PC-3 (cell line): ENCODE measurements at regions not wholly inside any gene's neighbourhood (a gene's known extent, or its start where the extent isn't known, plus 50 kb on each side); places are given as distances from the start of the nearest gene placed in this dataset.
"Not testable (repeated sequence)": the region's sequence is repeated elsewhere in the genome, so short reads cannot be mapped to it uniquely, and the experiment has no call there.

Experiments used
- ATAC-seq: fragments of 200-7000 bp; cut with Tn5 transposase; 2 replicates; pipeline ENCODE4 v1.9.1; 2020; ENCODE audit warnings: mild to moderate bottlenecking, moderate library complexity
- BruUV-seq: library from RNA; stranded (reverse); fragments of 400-500 nt; replicated peaks from 2 replicates; lab custom pipeline; 2021; lab: Mats Ljungman, UMichigan
- CTCF ChIA-PET: fragments of 300-600 bp; sonication (Branson Sonifier 250); formaldehyde crosslinking; loops from one replicate; lab custom pipeline; 2022; ENCODE audit warnings: antibody characterized with exemption; lab: Charles Lee
- POLR2A ChIA-PET: fragments of 300-600 bp; sonication (Branson Sonifier 250); formaldehyde crosslinking; loops from one replicate; lab custom pipeline; 2022; ENCODE audit warnings: antibody characterized with exemption; ENCODE audit not compliant: unreplicated experiment; lab: Charles Lee
- DNase-seq: peaks from one replicate; pipeline ENCODE4 v3.0.0-alpha.2; 2015
- H2AFZ ChIP-seq: fragments of 300-600 bp; sonication (generic); 2 replicates; pipeline ENCODE4 v1.6.0; 2016; ENCODE audit warnings: antibody characterized with exemption, low read length
- H3F3A ChIP-seq: fragments of 300-600 bp; sonication (generic); one replicate; pipeline ENCODE4 v1.6.0; 2017; ENCODE audit warnings: antibody characterized with exemption, low read length, control low read depth, mild to moderate bottlenecking; ENCODE audit not compliant: unreplicated experiment
- H3K27ac ChIP-seq: fragments of 300-600 bp; sonication (generic); 2 replicates; pipeline ENCODE4 v1.5.1; 2016; ENCODE audit warnings: mild to moderate bottlenecking, low read length
- H3K27me3 ChIP-seq: fragments of 300-600 bp; sonication (generic); 2 replicates; pipeline ENCODE4 v1.6.1; 2016; ENCODE audit warnings: low read length, mixed read lengths
- H3K36me3 ChIP-seq: fragments of 300-600 bp; sonication (generic); 2 replicates; pipeline ENCODE4 v1.6.1; 2016; ENCODE audit warnings: low read depth, mixed run types, low read length, mixed read lengths
- H3K4me1 ChIP-seq: fragments of 300-600 bp; sonication (generic); 2 replicates; pipeline ENCODE4 v1.5.1; 2016; ENCODE audit warnings: low read length; ENCODE audit not compliant: insufficient read depth
- H3K4me2 ChIP-seq: fragments of 300-600 bp; sonication (generic); 2 replicates; pipeline ENCODE4 v1.6.0; 2016; ENCODE audit warnings: low read length
- H3K4me3 ChIP-seq: fragments of 300-600 bp; sonication (generic); 2 replicates; pipeline ENCODE4 v1.5.1; 2016; ENCODE audit warnings: mild to moderate bottlenecking, low read length, mixed read lengths
- H3K79me2 ChIP-seq: fragments of 300-600 bp; sonication (generic); 2 replicates; pipeline ENCODE4 v1.6.1; 2017; ENCODE audit warnings: low read length, mixed read lengths
- H3K9ac ChIP-seq: fragments of 300-600 bp; sonication (generic); 2 replicates; pipeline ENCODE4 v1.6.0; 2016; ENCODE audit warnings: mild to moderate bottlenecking, low read length
- H3K9me2 ChIP-seq: fragments of 300-600 bp; sonication (generic); replicated peaks from 2 replicates; pipeline ENCODE4 v1.6.1; 2016; ENCODE audit warnings: mixed run types, low read length, mixed read lengths
- H3K9me3 ChIP-seq: fragments of 300-600 bp; sonication (generic); 2 replicates; pipeline ENCODE4 v1.6.1; 2016; ENCODE audit warnings: low read length, mixed read lengths
- H4K20me1 ChIP-seq: fragments of 300-600 bp; sonication (generic); 2 replicates; pipeline ENCODE4 v1.6.1; 2016; ENCODE audit warnings: low read length, mixed read lengths
- intact Hi-C: fragments of 100-400 bp; cut with micrococcal nuclease; formaldehyde crosslinking; loops from 2 replicates; pipeline ENCODE4 v1.9.0; 2023
- TF ChIP-seq, protein P1 (sequence below): fragments of 300-600 bp; sonication (generic); conservative IDR thresholded peaks from 2 replicates; pipeline ENCODE4 v1.5.1; 2017; ENCODE audit warnings: antibody characterized with exemption, low read depth, mild to moderate bottlenecking, low read length

DNA sequence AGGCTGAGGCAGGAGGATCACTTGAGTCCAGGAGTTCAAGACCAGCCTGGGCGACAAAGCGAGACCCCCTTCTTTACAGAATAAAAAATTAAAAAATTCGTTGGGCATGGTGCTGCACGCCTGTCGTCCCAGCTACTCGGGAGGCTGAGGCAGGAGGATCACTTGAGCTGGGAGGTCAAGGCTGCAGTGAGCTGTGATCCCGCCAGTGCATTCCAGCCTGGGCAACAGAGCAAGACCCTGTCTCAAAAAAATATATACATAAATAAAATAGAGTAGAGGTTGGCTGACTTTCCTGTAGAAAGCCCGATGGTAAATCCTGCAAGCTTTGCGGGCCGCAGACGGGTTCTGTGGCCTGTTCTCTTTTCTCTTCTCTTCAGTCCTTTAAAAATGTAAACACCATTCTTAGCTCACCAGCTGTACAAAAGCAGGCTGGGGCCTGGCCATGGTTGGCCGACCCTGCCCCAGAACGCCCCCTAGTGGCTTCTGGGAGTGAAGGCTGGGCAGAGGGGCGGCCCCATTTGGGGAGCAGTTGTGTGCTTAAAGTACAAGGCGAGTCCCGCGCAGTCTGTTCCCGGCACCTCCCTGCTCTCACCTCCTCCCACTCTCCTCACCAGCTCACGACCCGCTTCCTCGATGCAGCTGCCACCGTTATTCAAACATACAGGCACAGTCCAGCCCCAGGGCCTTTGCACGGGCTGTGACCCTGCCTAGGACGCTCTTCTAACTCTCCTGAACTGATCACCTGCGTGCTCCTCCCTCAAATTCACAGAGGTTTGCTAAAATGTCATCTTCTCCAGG, 109.5 kb downstream of the CRLF3 start:
- BruUV-seq, H3K36me3 ChIP-seq, H3K4me1 ChIP-seq, intact Hi-C loops, CTCF ChIA-PET, H3K4me3 ChIP-seq, H3K27ac ChIP-seq, H3F3A ChIP-seq, H3K9me3 ChIP-seq, H3K9ac ChIP-seq, H3K27me3 ChIP-seq, H3K9me2 ChIP-seq, H3K4me2 ChIP-seq, H2AFZ ChIP-seq, POLR2A ChIA-PET, H4K20me1 ChIP-seq: not testable (repeated sequence)
- ATAC-seq (peak; percentile 67), DNase-seq (peak; percentile 25)
- TF ChIP-seq, protein P1, sequence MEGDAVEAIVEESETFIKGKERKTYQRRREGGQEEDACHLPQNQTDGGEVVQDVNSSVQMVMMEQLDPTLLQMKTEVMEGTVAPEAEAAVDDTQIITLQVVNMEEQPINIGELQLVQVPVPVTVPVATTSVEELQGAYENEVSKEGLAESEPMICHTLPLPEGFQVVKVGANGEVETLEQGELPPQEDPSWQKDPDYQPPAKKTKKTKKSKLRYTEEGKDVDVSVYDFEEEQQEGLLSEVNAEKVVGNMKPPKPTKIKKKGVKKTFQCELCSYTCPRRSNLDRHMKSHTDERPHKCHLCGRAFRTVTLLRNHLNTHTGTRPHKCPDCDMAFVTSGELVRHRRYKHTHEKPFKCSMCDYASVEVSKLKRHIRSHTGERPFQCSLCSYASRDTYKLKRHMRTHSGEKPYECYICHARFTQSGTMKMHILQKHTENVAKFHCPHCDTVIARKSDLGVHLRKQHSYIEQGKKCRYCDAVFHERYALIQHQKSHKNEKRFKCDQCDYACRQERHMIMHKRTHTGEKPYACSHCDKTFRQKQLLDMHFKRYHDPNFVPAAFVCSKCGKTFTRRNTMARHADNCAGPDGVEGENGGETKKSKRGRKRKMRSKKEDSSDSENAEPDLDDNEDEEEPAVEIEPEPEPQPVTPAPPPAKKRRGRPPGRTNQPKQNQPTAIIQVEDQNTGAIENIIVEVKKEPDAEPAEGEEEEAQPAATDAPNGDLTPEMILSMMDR = peak; percentile 50; the same call in 1 of the 2 replicates
- H3K79me2 ChIP-seq = peaks cover 16% of the 10 kb centered on the region

DNA sequence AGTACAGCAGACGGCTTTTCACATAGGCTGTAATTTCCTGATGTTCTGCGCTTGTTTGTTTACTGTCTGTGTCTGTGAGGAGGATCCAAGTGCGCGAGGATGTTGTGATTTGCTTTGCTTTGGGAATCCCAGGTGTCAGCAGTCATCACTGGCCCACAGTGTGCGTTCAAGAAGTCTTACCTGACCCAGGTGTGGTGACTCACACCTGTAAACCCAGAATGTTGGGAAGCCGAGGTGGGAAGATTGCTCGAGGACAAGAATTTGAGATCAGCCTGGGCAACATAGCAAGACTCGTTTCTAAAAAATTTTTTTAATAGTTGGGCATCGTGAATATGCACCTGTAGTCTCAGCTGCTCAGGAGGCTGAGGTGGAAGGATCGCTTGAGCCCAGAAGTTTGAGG, 110.7 kb downstream of the CRLF3 start:
- intact Hi-C loops, CTCF ChIA-PET: not testable (repeated sequence)

DNA sequence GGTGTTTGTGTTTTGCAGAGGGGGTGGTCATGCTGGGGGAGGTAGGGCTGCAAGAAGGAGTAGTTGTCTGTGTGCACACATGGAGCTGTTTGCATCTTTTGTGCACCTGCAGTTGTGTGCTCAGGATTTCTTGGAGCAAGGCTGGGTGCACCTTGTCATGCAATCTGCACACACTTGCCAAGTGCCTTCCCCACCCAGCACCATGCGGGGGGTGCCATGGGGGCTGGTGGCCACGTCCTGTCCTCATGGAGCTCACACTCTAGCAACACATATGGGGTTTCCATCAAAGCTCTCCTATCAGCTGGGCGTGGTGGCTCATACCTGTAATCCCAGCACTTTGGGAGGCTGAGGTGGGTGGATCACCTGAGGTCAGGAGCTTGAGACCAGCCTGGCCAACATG, 111.6 kb downstream of the CRLF3 start:
- H3K4me1 ChIP-seq, DNase-seq, H3K27me3 ChIP-seq, H3K4me2 ChIP-seq, H3K9ac ChIP-seq, H3K9me3 ChIP-seq, ATAC-seq, intact Hi-C loops, H3K9me2 ChIP-seq, H2AFZ ChIP-seq, H3F3A ChIP-seq, H4K20me1 ChIP-seq, H3K4me3 ChIP-seq, CTCF ChIA-PET, POLR2A ChIA-PET, BruUV-seq, H3K36me3 ChIP-seq, H3K27ac ChIP-seq: not testable (repeated sequence)
- peaks cover 15% of the 10 kb centered on the region for H3K79me2 ChIP-seq

More for the DNA sequence above, 110.7 kb downstream of the CRLF3 start:
- H3K9ac ChIP-seq, H2AFZ ChIP-seq, BruUV-seq, H3F3A ChIP-seq, ATAC-seq, H3K4me2 ChIP-seq, H3K36me3 ChIP-seq, H3K4me1 ChIP-seq, H3K9me2 ChIP-seq, H3K9me3 ChIP-seq, H4K20me1 ChIP-seq, H3K27ac ChIP-seq, POLR2A ChIA-PET, H3K4me3 ChIP-seq, H3K27me3 ChIP-seq: not testable (repeated sequence)
- peaks cover 18% of the 10 kb centered on the region for H3K79me2 ChIP-seq
- peak; percentile 23 for DNase-seq

DNA sequence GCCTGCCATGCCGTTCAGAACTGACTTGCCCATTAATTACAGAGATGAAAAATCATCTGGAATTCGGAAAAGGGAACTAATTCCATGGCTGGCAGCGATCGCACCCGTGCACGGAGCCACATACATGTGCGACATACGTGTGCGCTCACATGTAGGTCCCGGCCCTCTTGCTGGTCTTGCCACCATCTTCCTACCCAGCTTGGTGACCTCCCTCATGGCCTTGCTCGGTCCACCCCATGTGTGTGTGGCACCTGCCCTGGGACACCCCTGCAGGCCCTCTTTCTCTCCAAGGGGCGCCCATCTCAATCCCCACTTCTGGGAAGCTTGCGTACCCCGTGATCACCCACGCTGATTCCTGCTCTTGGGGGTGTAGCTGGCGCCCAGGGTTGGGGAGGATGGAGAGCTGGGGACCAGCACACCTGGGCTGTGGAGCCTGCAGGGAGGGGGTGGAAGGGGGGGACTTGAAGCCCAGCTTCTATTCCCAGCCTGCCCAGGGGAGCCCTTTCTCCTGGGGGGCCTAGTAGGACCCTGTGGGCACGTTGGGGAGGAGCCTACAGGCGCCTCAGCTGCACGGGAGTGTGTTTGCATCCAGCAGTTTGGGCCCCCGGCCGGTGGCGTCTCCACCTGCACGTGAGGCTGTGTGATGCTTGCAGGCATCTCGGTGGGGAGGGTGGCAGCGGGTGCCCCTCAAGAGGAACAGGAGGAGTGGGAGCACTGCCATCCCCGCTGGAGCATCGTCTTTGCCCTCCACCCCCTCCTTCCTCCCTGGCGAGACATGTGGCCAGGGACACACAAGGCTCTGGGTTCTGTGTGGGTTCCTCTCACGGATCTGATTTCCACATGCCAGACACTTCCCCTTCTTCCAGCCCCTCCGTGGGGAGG, 112.6 kb downstream of the CRLF3 start:
- H3K9ac ChIP-seq, CTCF ChIA-PET, H3K36me3 ChIP-seq, H3K27ac ChIP-seq, H3K9me3 ChIP-seq, H3K27me3 ChIP-seq, H3F3A ChIP-seq, H4K20me1 ChIP-seq, H3K4me3 ChIP-seq, H3K4me1 ChIP-seq, ATAC-seq, H3K4me2 ChIP-seq, intact Hi-C loops, H2AFZ ChIP-seq, H3K9me2 ChIP-seq, POLR2A ChIA-PET, DNase-seq: not testable (repeated sequence)
- H3K79me2 ChIP-seq = peaks cover 15% of the 10 kb centered on the region
- BruUV-seq = TSS peak; percentile 25

DNA sequence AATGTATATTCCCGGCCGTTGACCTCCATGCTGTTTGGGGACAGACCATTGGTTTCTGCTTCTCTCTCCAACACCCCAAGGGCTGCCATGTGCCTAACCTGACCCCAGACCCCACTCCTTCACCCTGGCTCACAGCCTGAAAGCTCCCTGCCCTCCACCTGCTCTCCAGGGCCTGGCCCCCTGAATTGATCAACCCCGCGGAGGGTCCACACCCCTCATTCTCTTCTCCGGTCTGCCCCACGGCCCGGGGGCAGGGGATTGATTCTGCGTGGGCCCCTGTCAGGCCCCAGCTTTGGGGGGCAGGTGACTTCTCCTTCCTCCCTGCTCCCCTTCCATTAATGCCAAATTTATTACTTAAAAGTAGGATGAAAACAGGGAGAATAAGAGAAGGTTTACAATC, 113.3 kb downstream of the CRLF3 start:
- H3K4me3 ChIP-seq, H3K9me2 ChIP-seq, BruUV-seq, H2AFZ ChIP-seq, H3K9ac ChIP-seq, H3K27me3 ChIP-seq, H3K9me3 ChIP-seq, CTCF ChIA-PET, POLR2A ChIA-PET, H4K20me1 ChIP-seq, intact Hi-C loops, H3K27ac ChIP-seq, DNase-seq, H3K4me1 ChIP-seq, H3F3A ChIP-seq, H3K36me3 ChIP-seq, ATAC-seq: not testable (repeated sequence)
- Histone ChIP-seq H3K4me2 (peak overlapping the region; percentile 65; the same call in 1 of the 2 replicates), H3K79me2 (peaks cover 15% of the 10 kb centered on the region)
